Mucosa of descending colon (tissue), 3 donors: ENCODE measurements at regions not wholly inside any gene's neighbourhood (a gene's known extent, or its start where the extent isn't known, plus 50 kb on each side); places are given as distances from the start of the nearest gene placed in this dataset.

Experiments
- ATAC-seq: fragments of 200-7000 bp; cut with Tn5 transposase; one replicate; pipeline ENCODE4 v1.9.1; 2020; ENCODE audit warnings: mild to moderate bottlenecking, moderate library complexity
- DNase-seq, 3 donors: peaks; one replicate each; pipeline ENCODE4 v3.0.0-alpha.2; 2020
- H3K36me3 ChIP-seq: fragments of 200-600 bp; one replicate; pipeline ENCODE4 v1.8.0; 2021; ENCODE audit warnings: low read depth, mild to moderate bottlenecking
- H3K4me1 ChIP-seq: fragments of 200-600 bp; one replicate; pipeline ENCODE4 v1.8.0; 2021; ENCODE audit warnings: low read depth, mild to moderate bottlenecking
- H3K4me3 ChIP-seq: fragments of 200-600 bp; one replicate; pipeline ENCODE4 v1.8.0; 2021; ENCODE audit warnings: mild to moderate bottlenecking
- H3K9me3 ChIP-seq: fragments of 200-600 bp; one replicate; pipeline ENCODE4 v1.8.0; 2021; ENCODE audit warnings: mild to moderate bottlenecking
- intact Hi-C, 2 donors: fragments of 100-400 bp; cut with DNase I in 1 of 2; cut with micrococcal nuclease in 1 of 2; formaldehyde crosslinking; loops; one replicate each; pipeline versions ENCODE4 v1.11.0 to v1.11.1; 2022; cut with DNase I, micrococcal nuclease
- TF ChIP-seq, protein P1 (sequence below): fragments of 200-600 bp; IDR thresholded peaks from one replicate; pipeline ENCODE4 v1.8.0; 2022; ENCODE audit warnings: antibody characterized with exemption, mild to moderate bottlenecking
- donor health status: DM: no; HTN: no; CAD: no; lungs with moderate emphysema.
- donor health status: DM: no; HTN: no; CAD: no.
- donor health status: DM: no; HTN: yes; CAD: no.

- no peaks in the 10 kb centered on the region for H3K4me1 ChIP-seq
- H3K36me3 ChIP-seq: no peaks in the 10 kb centered on the region
- H3K9me3 ChIP-seq: no peaks in the 10 kb centered on the region
- TF ChIP-seq, protein P1, sequence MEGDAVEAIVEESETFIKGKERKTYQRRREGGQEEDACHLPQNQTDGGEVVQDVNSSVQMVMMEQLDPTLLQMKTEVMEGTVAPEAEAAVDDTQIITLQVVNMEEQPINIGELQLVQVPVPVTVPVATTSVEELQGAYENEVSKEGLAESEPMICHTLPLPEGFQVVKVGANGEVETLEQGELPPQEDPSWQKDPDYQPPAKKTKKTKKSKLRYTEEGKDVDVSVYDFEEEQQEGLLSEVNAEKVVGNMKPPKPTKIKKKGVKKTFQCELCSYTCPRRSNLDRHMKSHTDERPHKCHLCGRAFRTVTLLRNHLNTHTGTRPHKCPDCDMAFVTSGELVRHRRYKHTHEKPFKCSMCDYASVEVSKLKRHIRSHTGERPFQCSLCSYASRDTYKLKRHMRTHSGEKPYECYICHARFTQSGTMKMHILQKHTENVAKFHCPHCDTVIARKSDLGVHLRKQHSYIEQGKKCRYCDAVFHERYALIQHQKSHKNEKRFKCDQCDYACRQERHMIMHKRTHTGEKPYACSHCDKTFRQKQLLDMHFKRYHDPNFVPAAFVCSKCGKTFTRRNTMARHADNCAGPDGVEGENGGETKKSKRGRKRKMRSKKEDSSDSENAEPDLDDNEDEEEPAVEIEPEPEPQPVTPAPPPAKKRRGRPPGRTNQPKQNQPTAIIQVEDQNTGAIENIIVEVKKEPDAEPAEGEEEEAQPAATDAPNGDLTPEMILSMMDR: no peak
- no peak overlapping the region for H3K4me3 ChIP-seq
- intact Hi-C loops: no loop called here
- ATAC-seq (no peak), DNase-seq (no peak)
Measured at GRCh38 chr1:193368302-193368701, 181.9 kb upstream of the B3GALT2 start.

DNA sequence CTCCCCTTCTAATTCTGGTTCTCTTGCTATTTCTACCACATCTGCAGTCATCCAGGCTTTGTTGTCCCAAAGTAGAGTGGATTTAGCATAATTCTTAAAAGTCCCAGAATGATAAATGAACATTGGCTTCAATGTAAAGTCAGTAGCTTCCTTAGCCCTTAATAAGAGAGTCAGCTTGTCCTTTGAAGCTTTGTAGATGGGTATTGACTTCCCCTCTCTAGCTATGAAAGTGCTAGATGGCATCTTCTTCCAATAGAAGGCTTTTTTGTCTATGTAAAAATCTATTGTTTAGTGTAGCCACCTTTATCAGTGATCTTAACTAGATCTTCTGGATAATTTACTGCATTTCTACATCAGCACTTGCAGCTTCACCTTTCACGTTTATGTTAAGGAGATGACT lies 181.4 kb upstream of the B3GALT2 start:
- TF ChIP-seq, protein P1: no peak
- Histone ChIP-seq H3K9me3 (no peaks in the 10 kb centered on the region), H3K4me3 (no peak overlapping the region), H3K36me3 (no peaks in the 10 kb centered on the region), H3K4me1 (no peaks in the 10 kb centered on the region)
- DNase-seq (no peak), ATAC-seq (no peak)
- intact Hi-C loops: no loop called here

DNA sequence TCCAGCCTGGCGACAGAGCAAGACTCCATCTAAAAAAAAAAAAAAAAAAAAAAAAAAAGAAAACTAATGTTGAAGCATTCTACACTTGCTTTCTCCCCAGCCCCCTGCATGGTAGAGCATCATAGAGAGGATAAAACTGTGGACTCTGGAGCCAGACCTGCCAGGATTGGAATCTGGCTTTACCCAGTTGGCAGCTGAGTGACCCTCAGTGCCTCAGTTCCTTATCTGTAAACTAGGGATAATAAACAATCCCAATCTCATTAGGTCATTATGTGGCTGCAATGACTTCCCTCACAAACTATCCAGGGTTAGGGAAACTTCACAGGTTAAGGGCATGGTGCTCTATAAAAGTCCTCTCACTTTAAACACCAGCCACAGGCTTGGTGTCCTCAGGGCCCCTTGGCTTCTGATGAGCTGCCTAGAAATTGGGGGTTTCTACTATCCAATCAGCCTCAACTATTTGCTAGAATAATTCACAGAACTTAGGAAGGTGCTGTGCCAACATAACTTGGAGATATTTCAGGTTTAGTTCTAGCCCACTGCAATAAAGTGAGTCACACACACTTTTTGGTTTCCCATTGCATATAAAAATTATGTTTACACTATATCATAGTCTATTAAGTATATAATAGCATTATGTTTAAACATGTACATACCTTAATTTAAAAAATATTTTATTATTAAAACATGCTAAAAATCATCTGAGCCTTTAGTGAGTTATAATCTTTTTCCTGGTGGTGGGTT lies 180.5 kb upstream of the B3GALT2 start:
- ATAC-seq (no peak), DNase-seq (no peak)
- Histone ChIP-seq H3K36me3 (no peaks in the 10 kb centered on the region), H3K9me3 (no peaks in the 10 kb centered on the region), H3K4me3 (no peak overlapping the region), H3K4me1 (no peaks in the 10 kb centered on the region)
- TF ChIP-seq, protein P1: no peak
- intact Hi-C loops: no loop called here

DNA sequence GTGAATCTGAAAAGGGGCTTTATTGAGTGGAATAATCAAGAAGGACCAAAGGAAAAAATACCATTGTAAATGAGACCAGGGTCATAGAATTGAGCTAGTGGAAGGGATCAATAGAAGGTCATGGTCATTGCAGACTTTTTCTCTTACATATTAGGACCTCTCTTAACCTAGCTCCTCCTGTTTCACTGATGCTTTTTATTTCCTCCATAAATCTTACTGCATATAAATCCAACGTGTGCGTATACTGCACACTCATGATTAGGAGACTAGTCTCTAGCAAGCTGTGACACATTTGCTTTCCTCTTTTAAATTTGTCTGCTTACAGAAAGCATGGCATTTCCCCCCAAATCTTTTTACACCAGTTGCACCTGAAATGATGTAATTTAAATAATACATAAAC lies 179.6 kb upstream of the B3GALT2 start:
- H3K4me1 ChIP-seq: no peaks in the 10 kb centered on the region
- H3K36me3 ChIP-seq: no peaks in the 10 kb centered on the region
- TF ChIP-seq, protein P1: no peak
- H3K9me3 ChIP-seq: no peaks in the 10 kb centered on the region
- no peak for ATAC-seq
- no peak overlapping the region for H3K4me3 ChIP-seq
- intact Hi-C loops: no loop called here
- DNase-seq: no peak

GRCh38 chr1:193359631-193360030 lies 173.2 kb upstream of the B3GALT2 start:
- Histone ChIP-seq H3K36me3 (no peaks in the 10 kb centered on the region), H3K4me1 (no peaks in the 10 kb centered on the region), H3K9me3 (no peaks in the 10 kb centered on the region), H3K4me3 (no peak overlapping the region)
- TF ChIP-seq, protein P1: no peak
- DNase-seq (no peak), ATAC-seq (no peak)
- intact Hi-C loops: no loop called here

GRCh38 chr1:193358419-193358818 lies 172.0 kb upstream of the B3GALT2 start:
- H3K4me3 ChIP-seq: no peak overlapping the region
- no peaks in the 10 kb centered on the region for H3K36me3 ChIP-seq
- DNase-seq (no peak), ATAC-seq (no peak)
- intact Hi-C loops: no loop called here
- no peaks in the 10 kb centered on the region for H3K4me1 ChIP-seq
- TF ChIP-seq, protein P1: no peak
- H3K9me3 ChIP-seq: no peaks in the 10 kb centered on the region
